CD14-positive monocyte (primary cell): ENCODE measurements at regions not wholly inside any gene's neighbourhood (a gene's known extent, or its start where the extent isn't known, plus 50 kb on each side); places are given as distances from the start of the nearest gene placed in this dataset.

ENCODE experiments used
- DNase-seq, 3 donors: peaks; one replicate each; pipeline ENCODE4 v3.0.0-alpha.2; 2011 to 2022
- H2AFZ ChIP-seq: 2 replicates; pipeline ENCODE4 v1.6.0; 2012; ENCODE audit warnings: mild to moderate bottlenecking, low read depth, low read length, inconsistent platforms; ENCODE audit not compliant: insufficient read depth, poor library complexity, severe bottlenecking
- H3K27ac ChIP-seq, 2 donors: 1 replicate in 1 of 2; 2 replicates in 1 of 2; pipeline ENCODE4 v1.5.1; 2012 to 2013; ENCODE audit warnings: low read length in 2 of 2, control low read depth in 1 of 2, inconsistent platforms in 1 of 2, low read depth in 1 of 2, mild to moderate bottlenecking in 1 of 2
- H3K27me3 ChIP-seq, 2 donors: one replicate each; pipeline versions ENCODE4 v1.6.0 to v1.6.1; 2011 to 2013; ENCODE audit warnings: low read length in 2 of 2; ENCODE audit not compliant: control insufficient read depth in 2 of 2, insufficient read depth in 2 of 2
- H3K36me3 ChIP-seq, 2 donors: replicated peaks in 1 of 2; 1 replicate in 1 of 2; 2 replicates in 1 of 2; pipeline versions ENCODE4 v1.5.1 to v1.6.1; 2012 to 2013; ENCODE audit warnings: low read length in 2 of 2, control low read depth in 1 of 2, inconsistent platforms in 1 of 2, mild to moderate bottlenecking in 1 of 2; ENCODE audit not compliant: insufficient read depth in 2 of 2, control insufficient read depth in 1 of 2
- H3K4me1 ChIP-seq, 2 donors: 1 replicate in 1 of 2; 2 replicates in 1 of 2; pipeline versions ENCODE4 v1.5.1 to v1.6.1; 2012 to 2013; ENCODE audit warnings: low read length in 2 of 2, control low read depth in 1 of 2, inconsistent platforms in 1 of 2, mild to moderate bottlenecking in 1 of 2, moderate library complexity in 1 of 2; ENCODE audit not compliant: insufficient read depth in 2 of 2, control insufficient read depth in 1 of 2
- H3K4me2 ChIP-seq: replicated peaks from 2 replicates; pipeline ENCODE3; 2012; ENCODE audit warnings: low read length, moderate library complexity, mild to moderate bottlenecking; ENCODE audit not compliant: poor library complexity, severe bottlenecking; ENCODE audit errors: extremely low read depth
- H3K4me3 ChIP-seq, 3 experiments: fragments of 200-600 bp in 1 of 3; sonication (generic) in 1 of 3; replicated peaks in 1 of 3; 1 replicate in 2 of 3; 2 replicates in 1 of 3; pipeline ENCODE4 v1.5.1; 2011 to 2013; ENCODE audit warnings: low read length in 3 of 3, mild to moderate bottlenecking in 3 of 3, control low read depth in 2 of 3, low read depth in 2 of 3, inconsistent platforms in 1 of 3, moderate library complexity in 1 of 3
- H3K79me2 ChIP-seq: 2 replicates; pipeline ENCODE4 v1.6.0; 2012; ENCODE audit warnings: mild to moderate bottlenecking, control low read depth, inconsistent platforms, low read length, moderate library complexity; ENCODE audit not compliant: insufficient read depth
- H3K9ac ChIP-seq: 2 replicates; pipeline ENCODE4 v1.6.0; 2017; ENCODE audit warnings: low read length, mild to moderate bottlenecking; ENCODE audit not compliant: insufficient read depth, poor library complexity, severe bottlenecking
- H3K9me3 ChIP-seq, 2 donors: replicated peaks in 1 of 2; 1 replicate in 1 of 2; 2 replicates in 1 of 2; pipeline versions ENCODE4 v1.5.1 to v1.6.1; 2012 to 2013; ENCODE audit warnings: low read length in 2 of 2, control low read depth in 1 of 2; ENCODE audit not compliant: control insufficient read depth in 1 of 2, insufficient read depth in 1 of 2
- H4K20me1 ChIP-seq: 2 replicates; pipeline ENCODE4 v1.6.0; 2012; ENCODE audit warnings: mild to moderate bottlenecking, low read length, control low read depth, moderate library complexity; ENCODE audit not compliant: insufficient read depth
- H3K27ac Mint-ChIP-seq, 7 donors: one replicate each; pipeline ENCODE4 v1.8.0; 2020; ENCODE audit warnings: mild to moderate bottlenecking in 7 of 7, mixed read lengths in 7 of 7, moderate library complexity in 6 of 7, inconsistent platforms in 2 of 7
- H3K27me3 Mint-ChIP-seq, 3 donors: one replicate each; pipeline ENCODE4 v1.8.0; 2021 to 2022; ENCODE audit warnings: low read depth in 3 of 3, mild to moderate bottlenecking in 3 of 3, mixed read lengths in 3 of 3, moderate library complexity in 3 of 3, inconsistent platforms in 1 of 3
- H3K36me3 Mint-ChIP-seq, 2 donors: one replicate each; pipeline ENCODE4 v1.8.0; 2020; ENCODE audit warnings: mixed read lengths in 2 of 2, inconsistent platforms in 1 of 2, mild to moderate bottlenecking in 1 of 2
- H3K4me1 Mint-ChIP-seq: one replicate; pipeline ENCODE4 v1.8.0; 2020; ENCODE audit warnings: mild to moderate bottlenecking, mixed read lengths
- H3K4me3 Mint-ChIP-seq, 2 donors: one replicate each; pipeline ENCODE4 v1.8.0; 2020; ENCODE audit warnings: mild to moderate bottlenecking in 2 of 2, mixed read lengths in 2 of 2, moderate library complexity in 1 of 2
- H3K9me3 Mint-ChIP-seq, 7 donors: one replicate each; pipeline ENCODE4 v1.8.0; 2020 to 2022; ENCODE audit warnings: mixed read lengths in 7 of 7, mild to moderate bottlenecking in 6 of 7, moderate library complexity in 6 of 7, inconsistent platforms in 2 of 7
- CTCF ChIP-seq: fragments of 200-600 bp; IDR thresholded peaks from one replicate; pipeline ENCODE4 v1.8.0; 2022; ENCODE audit warnings: antibody characterized with exemption, mild to moderate bottlenecking
- WGBS: methylation state at CpG from one replicate; pipeline ENCODE4 v1.1.5; 2013; ENCODE audit warnings: missing lambda C conversion rate; ENCODE audit not compliant: insufficient coverage; 5-methylcytosine and 5-hydroxymethylcytosine counted together
- intact Hi-C, 2 donors: fragments of 100-400 bp; cut with micrococcal nuclease; formaldehyde crosslinking; loops; one replicate each; pipeline versions ENCODE4 v1.15.0 to v1.15.1; 2023

GRCh38 chr12:78407722-78408121 lies 456.9 kb upstream of the SYT1 start:
- no peaks in the 10 kb centered on the region for H3K27me3 Mint-ChIP-seq
- no peak for DNase-seq
- H3K27me3 ChIP-seq, result no peaks in the 10 kb centered on the region
- no peak overlapping the region for H3K27ac ChIP-seq
- no peak overlapping the region for H2AFZ ChIP-seq
- H3K4me1 Mint-ChIP-seq, result no peaks in the 10 kb centered on the region
- whole genome bisulfite sequencing, result no CpG with 5 or more reads among the region's 2 CpGs
- no peak for TF ChIP-seq CTCF
- H3K36me3 Mint-ChIP-seq, result no peaks in the 10 kb centered on the region
- no peaks in the 10 kb centered on the region for H3K36me3 ChIP-seq
- no peak overlapping the region for H3K4me2 ChIP-seq
- H3K9me3 ChIP-seq, result no peaks in the 10 kb centered on the region
- H3K4me3 Mint-ChIP-seq, result no peak overlapping the region
- H3K4me3 ChIP-seq, result no peak overlapping the region
- H3K4me1 ChIP-seq, result no peaks in the 10 kb centered on the region
- intact Hi-C loops, result no loop called here
- H3K27ac Mint-ChIP-seq, result no peak overlapping the region
- no peak overlapping the region for H3K9ac ChIP-seq
- peaks cover 0 to 3% (median 0%) of the 10 kb centered on the region in 7 donors for H3K9me3 Mint-ChIP-seq
- no peaks in the 10 kb centered on the region for H4K20me1 ChIP-seq
- H3K79me2 ChIP-seq, result no peaks in the 10 kb centered on the region

- Histone ChIP-seq H3K4me3 (no peak overlapping the region), H3K27ac (no peak overlapping the region), H2AFZ (no peak overlapping the region), H3K79me2 (no peaks in the 10 kb centered on the region), H3K4me2 (no peak overlapping the region), H3K9ac (no peak overlapping the region), H3K9me3 (no peaks in the 10 kb centered on the region), H4K20me1 (no peaks in the 10 kb centered on the region), H3K4me1 (peaks cover 4 to 13% of the 10 kb centered on the region in 2 donors), H3K27me3 (no peaks in the 10 kb centered on the region), H3K36me3 (no peaks in the 10 kb centered on the region)
- no peak overlapping the region for H3K27ac Mint-ChIP-seq
- peaks cover 0 to 3% (median 0%) of the 10 kb centered on the region in 7 donors for H3K9me3 Mint-ChIP-seq
- no CpG with 5 or more reads among the region's 1 CpG for WGBS
- H3K27me3 Mint-ChIP-seq, result peaks cover 0 to 1% (median 0%) of the 10 kb centered on the region in 3 donors
- no peak for DNase-seq
- H3K4me1 Mint-ChIP-seq, result peaks cover 9% of the 10 kb centered on the region
- H3K4me3 Mint-ChIP-seq, result no peak overlapping the region
- H3K36me3 Mint-ChIP-seq, result no peaks in the 10 kb centered on the region
- intact Hi-C loops, result no loop called here
- TF ChIP-seq CTCF, result no peak
These were observed 450.5 kb upstream of the SYT1 start for GRCh38 chr12:78414071-78414470.
